NB4 (cell line): ENCODE measurements at regions not wholly inside any gene's neighbourhood (a gene's known extent, or its start where the extent isn't known, plus 50 kb on each side); places are given as distances from the start of the nearest gene placed in this dataset.

Experiments
- POLR2A ChIP-seq: IDR thresholded peaks from 2 replicates; pipeline ENCODE4 v1.6.1; 2011; ENCODE audit warnings: mild to moderate bottlenecking; ENCODE audit not compliant: insufficient read length; ENCODE audit errors: extremely low read depth
- TF ChIP-seq, protein P1 (sequence below): IDR thresholded peaks from one replicate; pipeline ENCODE4 v1.5.1; 2012; ENCODE audit warnings: low read depth, low read length

DNA sequence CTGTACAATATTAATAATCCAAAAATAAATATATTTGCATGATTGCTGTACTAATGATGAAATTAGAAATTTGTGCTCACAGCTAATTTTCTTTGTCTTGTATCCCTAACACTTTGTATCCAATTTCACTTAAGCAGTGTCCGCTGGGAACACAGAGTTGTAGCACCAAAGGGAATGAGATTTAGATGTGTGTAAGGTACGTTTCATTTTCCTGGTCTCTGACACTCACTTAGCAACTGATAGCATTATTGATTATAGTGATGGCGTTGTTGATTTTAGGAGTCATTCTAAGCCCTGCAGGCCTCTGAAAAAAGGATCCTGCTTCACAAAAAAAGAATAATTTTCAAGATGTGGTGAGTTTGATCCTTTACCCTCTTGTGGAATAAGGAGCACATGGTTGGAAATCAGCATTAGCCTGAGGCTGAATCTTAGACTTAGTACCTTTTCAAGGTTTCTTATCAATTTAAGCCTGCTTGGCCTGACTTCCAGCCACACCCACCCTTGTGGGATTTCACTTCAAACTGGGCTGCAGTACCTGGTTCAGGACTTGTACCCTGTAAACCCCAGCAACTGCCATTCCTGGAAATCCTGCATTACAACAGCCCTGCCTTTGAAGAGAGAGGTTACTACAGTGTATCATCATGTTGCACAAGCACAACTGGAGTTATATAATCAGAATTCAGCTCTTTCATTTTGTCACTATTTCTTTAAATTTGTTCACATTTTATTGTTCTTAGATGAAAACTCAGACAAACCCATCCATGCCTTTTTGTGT, 116.2 kb downstream of the RND3 start:
- TF ChIP-seq, protein P1, sequence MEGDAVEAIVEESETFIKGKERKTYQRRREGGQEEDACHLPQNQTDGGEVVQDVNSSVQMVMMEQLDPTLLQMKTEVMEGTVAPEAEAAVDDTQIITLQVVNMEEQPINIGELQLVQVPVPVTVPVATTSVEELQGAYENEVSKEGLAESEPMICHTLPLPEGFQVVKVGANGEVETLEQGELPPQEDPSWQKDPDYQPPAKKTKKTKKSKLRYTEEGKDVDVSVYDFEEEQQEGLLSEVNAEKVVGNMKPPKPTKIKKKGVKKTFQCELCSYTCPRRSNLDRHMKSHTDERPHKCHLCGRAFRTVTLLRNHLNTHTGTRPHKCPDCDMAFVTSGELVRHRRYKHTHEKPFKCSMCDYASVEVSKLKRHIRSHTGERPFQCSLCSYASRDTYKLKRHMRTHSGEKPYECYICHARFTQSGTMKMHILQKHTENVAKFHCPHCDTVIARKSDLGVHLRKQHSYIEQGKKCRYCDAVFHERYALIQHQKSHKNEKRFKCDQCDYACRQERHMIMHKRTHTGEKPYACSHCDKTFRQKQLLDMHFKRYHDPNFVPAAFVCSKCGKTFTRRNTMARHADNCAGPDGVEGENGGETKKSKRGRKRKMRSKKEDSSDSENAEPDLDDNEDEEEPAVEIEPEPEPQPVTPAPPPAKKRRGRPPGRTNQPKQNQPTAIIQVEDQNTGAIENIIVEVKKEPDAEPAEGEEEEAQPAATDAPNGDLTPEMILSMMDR: no peak
- TF ChIP-seq POLR2A: no peak
